ENCODE measurements at regions not wholly inside any gene's neighbourhood (a gene's known extent, or its start where the extent isn't known, plus 50 kb on each side); places are given as distances from the start of the nearest gene placed in this dataset.

DNA sequence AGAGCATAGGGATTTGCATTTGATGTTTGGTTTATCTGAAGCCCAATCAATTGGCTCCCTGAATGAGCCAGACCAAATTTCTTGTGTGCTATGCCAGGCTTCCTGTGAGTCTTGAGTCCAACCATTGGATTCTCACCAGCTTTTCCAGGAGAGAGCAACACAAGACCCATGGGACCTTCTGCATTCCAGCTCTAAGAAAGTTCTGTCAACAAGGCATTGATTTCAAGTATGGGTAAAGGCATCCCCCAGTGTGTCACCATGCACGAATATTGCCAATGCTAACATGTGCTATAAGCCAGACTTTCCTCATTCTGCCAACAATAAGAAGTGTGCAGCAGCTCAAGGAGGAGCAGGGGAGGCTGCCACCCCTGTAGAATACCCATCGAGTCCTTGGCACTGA lies 266.6 kb downstream of the ETAA1 start:
- no peak for DNase-seq

DNA sequence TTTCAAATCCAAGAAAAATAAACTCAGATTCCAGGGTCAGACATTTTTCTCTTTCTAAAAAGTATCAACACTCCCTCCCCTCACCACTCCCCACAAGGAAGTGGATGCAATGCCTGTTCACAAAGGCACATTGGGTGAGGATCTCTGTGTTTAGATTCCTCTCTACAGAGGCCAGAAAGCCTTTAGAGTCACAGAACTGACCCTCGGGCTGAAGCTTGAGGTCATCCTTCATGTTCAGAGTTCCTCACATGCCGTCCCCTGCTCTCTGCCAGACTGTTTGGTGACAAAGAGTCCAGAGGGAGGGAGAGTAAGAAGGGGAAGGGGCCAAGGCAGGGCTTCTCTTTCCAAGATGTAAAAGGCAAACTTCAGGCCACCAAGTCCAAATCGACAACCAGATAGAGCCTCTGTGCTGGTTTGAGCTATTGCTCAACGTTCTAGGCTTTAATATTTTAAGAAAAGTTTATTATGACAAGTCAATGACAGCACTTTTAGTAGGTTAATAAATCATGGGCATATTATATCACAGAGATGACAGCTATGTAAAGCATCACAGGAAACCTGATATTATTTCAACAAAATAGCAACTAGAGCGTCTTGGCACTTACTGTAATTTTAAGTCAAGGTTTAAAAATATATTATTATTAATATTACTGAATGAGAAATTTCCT lies 269.4 kb downstream of the ETAA1 start:
- DNase-seq = peak; percentile 6

DNA sequence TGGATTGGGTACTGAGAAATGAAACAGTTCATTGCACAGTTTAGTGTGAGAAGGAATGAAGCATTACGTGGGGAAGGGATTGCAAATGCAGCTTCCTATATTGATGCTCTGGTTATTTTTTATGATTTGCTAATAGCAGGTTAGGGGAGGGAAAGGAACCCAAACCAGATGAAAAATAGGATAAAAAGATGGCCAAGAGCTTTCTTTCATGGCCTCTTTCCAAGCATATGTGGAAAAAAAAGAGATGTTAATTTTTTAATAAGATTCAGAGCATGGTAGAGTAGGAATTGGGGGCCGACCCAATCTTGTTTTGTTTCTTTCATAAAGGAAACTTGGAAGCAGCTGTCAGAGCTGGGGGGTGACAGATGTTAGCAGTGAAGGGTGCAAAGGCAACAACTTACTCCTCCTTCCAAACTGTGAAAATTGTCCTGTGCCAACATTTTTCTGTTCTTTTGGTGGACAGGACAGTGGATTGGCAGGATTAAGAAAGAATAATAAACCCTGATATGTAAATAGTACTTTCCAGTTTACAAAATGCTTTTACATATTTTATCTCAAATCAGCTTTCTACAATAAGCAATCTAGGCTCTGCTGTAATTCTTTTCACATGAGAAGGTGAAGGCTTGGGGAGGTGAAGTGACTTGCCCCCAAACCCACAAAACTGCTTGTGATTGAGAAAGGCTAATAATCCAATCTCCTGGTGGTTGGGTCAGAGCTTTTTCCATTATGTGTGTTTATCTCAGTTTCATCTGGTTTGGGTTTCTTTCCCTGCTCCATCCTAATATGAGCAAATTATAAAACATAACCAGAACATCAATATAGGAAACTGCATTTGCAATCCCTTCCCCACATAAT lies 270.1 kb downstream of the ETAA1 start:
- DNase-seq = no peak

DNA sequence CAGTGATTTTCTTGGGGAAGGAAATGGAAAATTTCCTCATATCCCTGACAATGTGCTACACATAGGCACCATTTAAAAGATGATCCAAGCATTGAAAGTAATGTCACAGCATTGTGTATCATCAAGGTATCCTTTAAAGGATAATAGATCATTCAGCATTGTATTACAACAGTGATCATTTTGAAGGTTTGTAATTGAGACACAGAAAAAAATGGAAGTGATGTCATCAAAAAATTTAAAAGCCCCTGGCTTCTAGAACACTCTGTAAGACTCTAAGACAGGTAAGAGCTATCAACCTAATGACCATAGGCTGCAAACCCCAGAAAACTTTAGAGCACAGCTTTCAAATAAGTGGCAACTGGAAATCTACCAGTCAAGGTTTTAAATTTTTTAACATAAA lies 271.4 kb downstream of the ETAA1 start:
- DNase-seq = no peak

DNA sequence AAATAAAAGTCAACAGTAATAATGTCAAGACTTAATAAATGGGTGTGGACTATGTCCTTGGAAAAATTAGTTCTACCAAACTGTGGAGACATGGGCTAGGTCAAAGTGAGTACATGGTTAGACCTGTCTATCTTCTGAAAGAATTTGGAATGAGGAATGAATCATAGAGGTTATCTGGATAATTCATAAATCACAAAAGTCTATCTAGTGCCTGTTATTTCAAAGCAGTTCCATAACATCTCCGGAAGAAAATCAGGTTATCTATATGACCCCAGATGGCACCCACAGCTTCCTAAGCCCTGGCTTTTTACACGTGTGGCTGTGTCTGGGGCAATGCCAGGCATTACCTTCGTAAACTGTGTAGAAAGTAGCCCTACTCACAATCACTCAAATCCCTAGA lies 272.0 kb downstream of the ETAA1 start:
- DNase-seq = no peak

DNA sequence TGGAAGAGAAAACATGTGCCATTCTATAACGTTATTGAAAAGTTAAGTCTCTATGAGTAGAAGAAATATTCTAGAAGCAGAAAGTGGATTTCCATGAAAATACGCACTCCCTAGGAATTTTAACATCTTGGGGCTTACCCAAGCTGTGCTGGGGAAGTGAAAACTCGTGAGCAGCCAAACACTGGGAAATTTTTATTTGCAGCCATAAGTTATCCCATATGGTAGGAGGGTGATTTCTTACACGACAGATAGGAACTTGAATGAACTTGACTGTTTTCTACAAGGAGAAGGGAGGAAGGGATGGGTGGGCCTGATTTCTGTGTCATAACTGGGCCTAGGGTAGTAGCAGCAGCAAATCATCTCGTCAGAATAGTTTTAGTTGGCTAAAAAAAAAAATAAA lies 272.6 kb downstream of the ETAA1 start:
- DNase-seq = no peak

DNA sequence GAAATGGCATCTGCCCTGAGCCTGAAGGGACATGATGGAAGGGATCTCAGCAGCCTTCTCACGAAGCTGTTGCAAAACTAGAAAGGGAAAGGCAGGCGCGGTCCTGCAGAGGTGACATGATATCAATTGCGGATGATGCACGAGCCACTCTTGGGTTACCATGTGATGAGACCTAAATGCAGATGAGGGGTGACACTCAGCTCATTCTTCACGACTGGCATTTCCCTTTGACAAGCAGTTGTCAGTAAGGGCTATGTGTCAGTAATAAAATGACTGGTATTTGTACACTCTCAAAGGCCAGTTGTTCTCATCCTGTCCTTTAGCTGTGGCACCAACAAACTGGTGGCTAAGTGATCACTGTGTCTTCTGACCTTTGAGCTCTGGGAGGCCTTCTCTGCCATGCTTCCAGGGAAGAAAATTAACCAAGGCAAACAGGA lies 273.6 kb downstream of the ETAA1 start:
- DNase-seq = no peak

DNA sequence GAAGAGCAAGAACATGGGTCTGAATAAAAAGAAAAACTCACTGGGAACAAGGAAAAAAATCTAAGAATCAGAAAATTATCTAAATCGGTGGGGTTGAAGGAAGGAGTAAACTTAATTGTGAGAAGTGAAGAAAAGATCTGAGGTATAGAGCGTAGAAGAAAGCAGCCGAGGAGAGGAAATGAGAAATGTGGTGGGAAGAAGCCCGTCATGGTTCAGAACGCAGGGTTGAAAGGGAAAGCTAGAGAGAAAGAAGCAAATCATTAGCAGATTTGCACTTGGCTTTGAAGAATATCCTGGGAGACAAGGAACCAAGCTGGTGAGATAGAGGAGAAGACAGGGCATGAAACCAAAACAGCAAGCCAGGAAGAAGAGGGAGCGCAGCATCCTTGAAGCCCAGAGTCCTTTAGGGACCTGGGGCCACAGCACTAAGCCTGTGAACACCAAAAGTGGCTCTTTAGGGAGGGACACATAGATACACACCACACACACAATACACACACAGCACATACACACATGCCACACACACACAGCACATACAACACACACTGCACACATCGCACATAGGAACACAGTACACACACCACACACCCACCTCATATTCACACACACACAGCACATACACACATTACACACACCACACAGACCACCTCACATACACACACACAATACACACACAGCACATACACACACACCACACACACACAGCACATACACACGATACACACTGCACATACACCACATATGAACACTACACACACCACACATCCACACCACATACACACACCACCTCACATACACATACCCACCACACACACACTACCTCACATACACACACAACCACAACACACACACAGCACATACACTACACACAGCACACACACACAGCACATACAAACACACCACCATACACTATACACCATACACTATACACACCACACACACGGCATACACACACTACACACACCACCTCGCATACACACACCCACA lies 274.6 kb downstream of the ETAA1 start:
- no peak for DNase-seq

DNA sequence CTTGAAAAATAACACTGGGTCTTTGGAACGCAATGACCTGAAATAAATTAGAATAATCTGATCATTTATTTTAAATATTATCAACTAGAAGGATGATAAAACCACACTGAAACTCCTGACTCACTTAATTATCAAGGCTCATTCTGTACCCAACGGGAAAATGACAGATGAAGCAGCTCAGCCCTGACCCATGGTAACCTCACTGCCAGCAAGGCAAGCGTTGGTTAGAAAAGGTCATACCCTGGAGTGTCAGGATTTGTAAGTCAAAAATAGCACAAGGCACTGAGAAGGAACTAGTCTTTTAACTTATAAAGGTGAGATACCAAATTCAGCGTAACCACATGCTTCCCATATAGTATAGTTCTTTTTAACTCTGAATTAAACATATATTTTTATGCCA lies 277.5 kb downstream of the ETAA1 start:
- DNase-seq = no peak

DNA sequence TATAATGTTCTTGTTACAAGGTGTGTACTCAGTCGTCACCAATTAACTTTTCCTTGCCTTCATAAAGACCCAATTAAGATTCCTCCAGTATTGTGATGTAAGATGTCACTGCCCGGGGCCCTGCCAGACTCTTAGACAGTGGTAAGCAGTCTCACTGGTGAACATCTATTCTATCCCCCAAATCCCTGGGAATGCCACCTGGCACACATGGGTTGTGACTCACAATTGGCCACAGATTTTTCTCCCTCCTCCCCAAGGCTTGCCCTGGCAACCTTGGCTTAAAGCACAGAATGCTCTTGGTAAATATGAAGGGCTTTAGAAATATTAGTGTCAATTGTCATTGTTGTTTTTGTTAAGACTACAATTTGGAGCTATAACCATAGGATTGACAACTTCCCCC lies 287.9 kb downstream of the ETAA1 start:
- DNase-seq = no peak

DNA sequence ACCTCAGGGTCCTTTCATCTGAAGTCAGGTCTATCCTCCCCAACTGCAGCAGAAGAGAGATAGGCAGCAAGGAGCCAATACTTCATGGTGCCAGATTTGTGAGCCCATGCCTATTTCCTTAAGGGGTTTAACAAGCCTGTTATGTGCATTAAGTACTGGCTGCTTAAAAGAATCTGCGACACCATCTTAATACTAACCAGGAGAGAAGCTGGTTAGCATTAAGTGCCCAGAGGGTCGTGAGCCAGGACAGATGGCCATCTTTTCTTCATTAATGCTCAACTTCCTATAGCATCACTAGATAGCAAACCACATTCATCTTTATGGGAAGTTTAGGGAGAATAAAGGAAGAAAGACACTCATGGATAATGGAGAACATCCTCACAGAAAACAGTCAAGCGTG lies 289.1 kb downstream of the ETAA1 start:
- DNase-seq = no peak

DNA sequence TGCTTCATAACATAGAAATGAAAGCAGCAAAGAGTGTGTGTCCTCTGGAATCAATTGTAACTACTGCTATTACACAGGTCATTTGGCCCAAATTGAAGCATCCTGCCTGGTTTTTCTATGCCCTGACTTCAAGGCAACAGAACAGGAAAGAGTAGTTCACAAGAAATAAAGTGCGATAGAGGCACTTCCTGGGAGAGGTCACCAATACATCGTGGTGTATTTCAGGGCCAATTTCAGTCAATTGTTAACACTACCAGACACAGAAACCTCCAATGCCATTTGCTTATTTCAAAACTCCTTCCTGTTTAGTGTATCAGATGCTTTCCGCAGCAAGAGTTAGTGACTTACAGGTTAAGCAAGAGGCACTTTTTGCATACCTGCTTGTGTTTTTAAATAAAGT lies 292.1 kb downstream of the ETAA1 start:
- no peak for DNase-seq

DNA sequence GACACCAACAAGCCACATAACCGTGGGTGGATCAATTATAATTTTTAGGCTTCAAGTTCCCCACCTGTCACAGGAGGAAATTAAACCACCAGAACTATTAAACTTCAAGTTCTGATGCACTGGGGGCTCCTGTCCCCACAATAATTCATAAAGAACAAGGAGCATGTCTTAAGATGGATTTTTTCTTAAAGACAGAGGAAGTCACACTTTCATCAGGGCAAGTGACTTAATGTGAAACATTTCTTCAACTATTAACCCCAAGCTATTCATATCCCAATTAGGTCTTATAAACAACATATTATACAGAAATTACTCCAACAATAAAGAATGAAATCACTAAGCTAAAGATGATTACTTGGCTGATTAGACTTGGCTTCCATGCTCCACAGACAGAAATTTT lies 292.5 kb downstream of the ETAA1 start:
- no peak for DNase-seq

DNA sequence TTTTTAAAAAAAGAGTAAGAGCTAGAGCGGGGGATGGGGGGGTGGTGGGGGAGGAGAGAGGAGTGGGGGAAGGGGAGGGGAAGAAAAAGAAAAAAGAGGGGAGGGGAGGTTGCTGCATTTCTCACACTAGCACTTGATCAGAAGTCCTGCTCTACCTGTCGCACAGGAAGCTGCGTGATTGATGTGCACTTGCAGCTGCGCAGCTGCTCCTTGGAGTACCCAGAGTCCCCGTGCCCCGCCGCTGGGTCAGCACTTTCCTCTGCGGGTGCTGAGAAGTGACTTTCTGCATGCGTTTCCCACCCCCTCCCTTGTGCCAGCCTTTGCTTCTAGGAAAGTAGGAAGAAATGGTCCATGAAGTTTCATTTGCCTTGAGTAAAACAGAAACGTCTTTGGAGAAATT lies 297.3 kb downstream of the ETAA1 start:
- DNase-seq = no peak

DNA sequence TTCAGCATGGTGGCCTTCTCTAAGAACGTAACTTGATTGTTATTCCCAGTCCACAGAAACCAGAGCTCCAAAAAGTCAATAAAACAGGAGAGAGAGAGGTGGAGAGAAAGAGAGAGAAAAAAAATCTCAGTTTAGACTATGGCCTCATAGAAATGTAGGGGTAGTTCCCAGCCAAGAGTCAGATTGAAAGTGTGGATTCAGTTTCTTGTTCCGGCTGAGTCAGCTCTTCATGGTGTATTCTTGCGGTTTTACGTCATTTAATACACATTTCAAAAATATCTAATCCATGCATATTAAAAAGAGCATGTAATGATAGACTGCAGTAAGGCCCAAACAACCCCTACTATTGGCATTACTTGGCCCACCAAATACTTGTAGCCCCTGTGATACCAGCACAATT lies 303.9 kb downstream of the ETAA1 start:
- no peak for DNase-seq

DNA sequence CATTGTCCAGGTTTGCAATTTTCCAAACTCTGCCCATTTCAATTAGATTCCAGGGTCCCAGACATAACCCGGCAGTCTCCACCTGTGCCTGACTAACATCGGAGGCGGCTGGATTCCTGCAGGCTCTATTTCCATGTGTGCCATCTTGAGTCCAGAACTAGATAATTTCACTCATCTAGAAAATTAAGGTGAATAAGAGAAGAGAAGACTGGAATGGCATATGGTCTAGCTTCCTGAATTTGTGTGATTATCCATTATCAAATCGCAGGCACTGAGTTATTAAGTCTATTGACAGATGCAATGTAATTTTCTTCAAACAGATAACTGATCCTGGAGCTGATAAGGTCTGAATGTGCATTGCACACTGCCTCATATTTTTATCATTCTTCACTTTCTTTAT lies 305.2 kb downstream of the ETAA1 start:
- DNase-seq = no peak

DNA sequence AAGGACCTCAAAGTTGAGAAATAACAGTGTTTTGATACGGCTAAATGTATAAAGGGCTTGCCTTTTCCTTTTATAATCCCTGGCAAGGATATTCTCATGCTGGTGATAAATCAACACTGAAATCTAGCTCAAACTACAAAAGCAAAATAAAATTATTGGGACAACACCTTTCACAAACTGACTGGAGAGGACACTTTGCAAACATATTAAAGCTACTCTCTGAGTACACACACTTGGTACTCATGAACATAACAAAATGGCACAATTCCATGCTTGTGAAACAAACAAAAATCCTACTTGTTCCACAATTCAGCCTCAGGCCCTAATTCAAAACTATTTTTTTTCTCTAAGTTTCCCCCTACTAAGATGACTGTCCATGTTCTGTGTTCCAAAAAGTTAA lies 305.8 kb downstream of the ETAA1 start:
- DNase-seq = no peak

DNA sequence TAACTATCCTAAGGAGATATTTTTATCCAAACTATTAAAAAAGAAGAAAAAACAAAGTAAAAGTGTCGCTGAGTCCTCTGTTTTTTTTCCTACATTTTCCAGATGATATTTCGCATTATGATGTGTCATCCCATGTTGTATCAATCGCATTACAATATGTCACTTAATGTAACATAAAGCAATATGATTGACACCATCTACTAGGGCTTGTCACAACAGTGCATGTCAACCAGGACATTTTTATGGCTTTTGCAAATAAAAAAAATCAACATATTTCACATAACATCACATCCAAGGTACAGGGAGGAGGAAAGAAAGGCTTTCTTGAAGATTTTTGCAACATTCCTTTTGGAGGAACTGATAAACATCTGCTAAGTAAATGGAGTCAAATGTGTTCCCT lies 308.9 kb downstream of the ETAA1 start:
- no peak for DNase-seq

DNA sequence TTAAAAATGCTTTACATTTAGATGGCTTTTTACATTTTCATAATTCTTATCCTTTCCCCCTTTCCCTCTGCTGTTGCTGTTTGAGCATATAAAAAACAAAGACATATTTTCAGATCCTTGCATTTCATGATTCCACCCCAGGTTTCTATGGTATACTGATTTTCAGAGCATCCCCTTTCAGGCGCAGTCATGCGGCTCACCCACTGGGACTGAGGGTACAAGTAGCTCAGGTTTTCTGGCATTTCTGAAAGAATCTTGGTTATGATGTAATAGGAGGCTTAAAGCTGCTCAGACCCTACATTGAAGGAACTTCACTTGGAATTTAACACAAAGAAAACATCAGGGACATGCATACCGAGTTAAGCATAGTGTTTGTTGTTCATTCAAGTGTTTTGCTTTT lies 310.8 kb downstream of the ETAA1 start:
- DNase-seq = no peak

DNA sequence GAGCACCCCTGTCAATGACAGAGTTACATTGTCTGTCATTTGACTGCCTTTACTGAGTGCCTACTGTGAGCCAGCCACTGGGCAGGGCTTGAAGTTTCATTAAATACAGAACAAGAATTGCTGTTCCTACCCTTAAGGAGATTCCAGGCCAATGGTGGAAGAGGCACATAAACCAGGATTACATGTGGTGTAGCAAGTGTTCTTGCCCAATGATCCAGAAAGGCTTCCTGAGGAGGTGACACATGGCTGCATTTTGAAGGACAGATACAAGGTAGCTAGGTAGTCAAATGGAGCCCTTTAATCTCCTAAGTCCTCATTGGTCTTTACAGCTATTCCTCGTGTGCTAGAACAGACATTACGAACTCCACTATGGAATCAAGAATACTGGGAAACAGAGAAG lies 312.7 kb downstream of the ETAA1 start:
- no peak for DNase-seq

DNA sequence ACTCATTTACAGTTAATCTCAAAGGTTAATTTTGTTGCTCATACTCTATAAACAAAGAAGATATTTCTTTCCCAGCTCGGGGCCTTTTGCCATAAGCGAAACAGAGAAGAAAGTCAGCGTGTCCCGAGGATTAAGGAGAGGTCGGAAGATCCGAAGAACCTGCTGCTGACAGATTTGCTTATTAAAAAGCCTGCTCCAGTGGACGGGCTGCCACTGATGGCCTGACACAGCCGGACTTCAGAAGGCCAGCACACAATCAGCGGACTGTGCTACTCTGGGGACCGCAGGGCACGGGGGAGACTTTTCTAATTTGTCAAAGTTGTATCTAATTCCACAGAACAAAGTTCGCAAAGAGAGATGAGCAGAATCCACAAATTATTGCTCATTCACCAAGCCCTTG lies 315.4 kb downstream of the ETAA1 start:
- DNase-seq = no peak

DNA sequence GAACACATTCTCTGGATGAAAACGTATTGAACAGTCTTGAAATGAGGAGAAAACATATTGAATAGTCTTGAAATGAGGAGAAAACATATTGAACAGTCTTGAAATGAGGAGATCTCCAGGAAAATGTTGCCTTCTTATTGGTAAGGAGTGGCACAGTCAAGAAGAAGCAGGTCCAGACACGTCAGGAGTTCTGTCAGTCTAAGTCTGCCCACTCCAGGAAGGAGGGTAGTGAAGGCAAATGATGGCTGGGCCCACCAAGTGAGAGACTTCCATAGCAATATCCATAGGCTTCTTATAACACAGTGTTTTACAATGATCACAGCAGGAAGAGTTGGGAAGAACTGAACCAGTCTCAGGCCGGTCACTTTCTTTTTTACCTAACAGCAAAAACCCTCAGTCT lies 316.2 kb downstream of the ETAA1 start:
- no peak for DNase-seq

DNA sequence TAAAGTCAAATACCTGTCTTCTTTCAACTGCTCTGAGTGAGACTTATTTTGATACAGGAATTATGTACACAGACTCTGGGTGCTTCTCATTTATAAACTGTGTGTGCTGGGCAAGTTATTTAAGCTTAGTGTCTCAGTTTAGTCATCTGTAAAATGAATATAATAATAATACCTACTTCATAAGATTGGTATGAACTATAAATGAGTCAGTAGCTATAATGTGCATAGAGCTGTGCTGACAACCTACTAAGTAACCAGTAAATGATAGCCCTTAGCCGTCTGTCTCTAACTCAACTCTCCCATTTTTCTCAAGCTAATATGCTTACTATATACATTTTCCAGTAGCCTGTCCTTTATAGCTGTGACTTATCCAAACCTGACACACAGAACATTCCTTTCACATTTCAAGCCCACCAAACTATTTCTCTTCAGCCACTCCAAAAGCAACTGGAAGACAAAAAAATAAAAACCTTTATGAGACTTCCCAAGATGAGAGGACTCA lies 319.8 kb downstream of the ETAA1 start:
- no peak for DNase-seq
